Keratinocyte (primary cell): ENCODE measurements at regions not wholly inside any gene's neighbourhood (a gene's known extent, or its start where the extent isn't known, plus 50 kb on each side); places are given as distances from the start of the nearest gene placed in this dataset.

Source experiments
- DNase-seq: peaks from one replicate; pipeline ENCODE4 v3.0.0-alpha.2; 2011; ENCODE audit warnings: low read depth, missing footprints, low spot score
- FAIRE-seq: peaks from 2 replicates; lab custom pipeline; 2011; peaks lifted over from hg19 to GRCh38; lab: Jason Lieb, UNC
- H2AFZ ChIP-seq: 2 replicates; pipeline ENCODE4 v1.6.0; 2012; ENCODE audit warnings: low read length, control low read depth, inconsistent platforms; ENCODE audit not compliant: control insufficient read depth
- H3K27ac ChIP-seq: 2 replicates; pipeline ENCODE4 v1.5.1; 2011; ENCODE audit warnings: low read length; ENCODE audit not compliant: control insufficient read depth, insufficient read depth
- H3K27me3 ChIP-seq: 3 replicates; pipeline ENCODE4 v1.6.0; 2011; ENCODE audit warnings: low read length; ENCODE audit not compliant: control insufficient read depth, insufficient read depth; ENCODE audit errors: extremely low read depth
- H3K36me3 ChIP-seq, 2 experiments: 2 replicates in 1 of 2; 3 replicates in 1 of 2; pipeline ENCODE4 v1.5.1; 2011; ENCODE audit warnings: low read length in 2 of 2, mild to moderate bottlenecking in 1 of 2; ENCODE audit not compliant: control insufficient read depth in 2 of 2, insufficient read depth in 2 of 2; ENCODE audit errors: extremely low read depth in 1 of 2
- H3K4me1 ChIP-seq: 3 replicates; pipeline ENCODE4 v1.5.1; 2011; ENCODE audit warnings: low read length; ENCODE audit not compliant: control insufficient read depth, insufficient read depth; ENCODE audit errors: extremely low read depth
- H3K4me2 ChIP-seq: 3 replicates; pipeline ENCODE4 v1.6.0; 2011; ENCODE audit warnings: low read depth, low read length; ENCODE audit not compliant: control insufficient read depth, insufficient read depth; ENCODE audit errors: extremely low read depth
- H3K4me3 ChIP-seq, 3 experiments: fragments of 200-600 bp in 1 of 3; sonication (generic) in 1 of 3; 2 replicates in 2 of 3; 3 replicates in 1 of 3; pipeline ENCODE4 v1.5.1; 2011 to 2016; ENCODE audit warnings: low read length in 3 of 3, mild to moderate bottlenecking in 3 of 3, control low read depth in 2 of 3, inconsistent platforms in 1 of 3, low read depth in 1 of 3, mixed read lengths in 1 of 3, mixed run types in 1 of 3, moderate library complexity in 1 of 3; ENCODE audit not compliant: control insufficient read depth in 2 of 3, insufficient read depth in 2 of 3; ENCODE audit errors: extremely low read depth in 1 of 3
- H3K79me2 ChIP-seq: 2 replicates; pipeline ENCODE4 v1.6.0; 2012; ENCODE audit warnings: low read length; ENCODE audit not compliant: control insufficient read depth, insufficient read depth
- H3K9ac ChIP-seq: 3 replicates; pipeline ENCODE4 v1.6.0; 2011; ENCODE audit warnings: low read length; ENCODE audit not compliant: control insufficient read depth, insufficient read depth; ENCODE audit errors: extremely low read depth
- H3K9me1 ChIP-seq: 3 replicates; pipeline ENCODE4 v1.6.0; 2011; ENCODE audit warnings: low read length; ENCODE audit not compliant: control insufficient read depth, insufficient read depth; ENCODE audit errors: extremely low read depth
- H3K9me3 ChIP-seq: 2 replicates; pipeline ENCODE4 v1.5.1; 2012; ENCODE audit warnings: low read depth, low read length; ENCODE audit not compliant: control insufficient read depth
- H4K20me1 ChIP-seq: 3 replicates; pipeline ENCODE4 v1.6.0; 2011; ENCODE audit warnings: low read length; ENCODE audit not compliant: control insufficient read depth, insufficient read depth; ENCODE audit errors: extremely low read depth
- CTCF ChIP-seq, 3 experiments: IDR thresholded peaks in 1 of 3; conservative IDR thresholded peaks in 1 of 3; optimal IDR thresholded peaks in 1 of 3; 2 replicates in 2 of 3; 3 replicates in 1 of 3; pipeline versions ENCODE3 to v1.5.1; 2011; ENCODE audit warnings: low read length in 3 of 3, mild to moderate bottlenecking in 3 of 3, moderate library complexity in 2 of 3, control low read depth in 1 of 3, inconsistent platforms in 1 of 3; ENCODE audit not compliant: insufficient read depth in 2 of 3; ENCODE audit errors: extremely low read depth in 1 of 3
- EZH2 ChIP-seq: IDR thresholded peaks from one replicate; pipeline ENCODE4 v1.6.1; 2012; ENCODE audit warnings: inconsistent platforms, mild to moderate bottlenecking, low read length, moderate library complexity
- dilution Hi-C: fragments of 300-500 bp; cut with MboI; formaldehyde crosslinking; loops from one replicate; pipeline ENCODE4 v1.7.0; 2020; ENCODE audit warnings: low sequenced_read_pairs; ENCODE audit not compliant: extremely low pct_ligation_motif_present

- no peak for TF ChIP-seq EZH2
- no peak for TF ChIP-seq CTCF (optimal IDR thresholded peaks at IDR 0.05 in 1 of 3, IDR thresholded peaks at IDR 0.05 in 1 of 3, conservative IDR thresholded peaks at IDR 0.05 in 1 of 3; ENCODE audit: extremely low read depth in 1 of 3, insufficient read depth in 2 of 3, low read length in 3 of 3)
- no peaks in the 10 kb centered on the region for H4K20me1 ChIP-seq
- DNase-seq (no peak), FAIRE-seq (no peak)
- H3K4me2 ChIP-seq = no peak overlapping the region
- H3K36me3 ChIP-seq = no peaks in the 10 kb centered on the region
- H2AFZ ChIP-seq = no peak overlapping the region
- no peak overlapping the region for H3K27ac ChIP-seq
- H3K9me1 ChIP-seq = no peaks in the 10 kb centered on the region
- no peak overlapping the region for H3K4me3 ChIP-seq
- no peak overlapping the region for H3K9ac ChIP-seq
- no peaks in the 10 kb centered on the region for H3K27me3 ChIP-seq
- no peaks in the 10 kb centered on the region for H3K79me2 ChIP-seq
- no peaks in the 10 kb centered on the region for H3K4me1 ChIP-seq
- no peaks in the 10 kb centered on the region for H3K9me3 ChIP-seq
- dilution Hi-C loops = no loop called here
These were observed 183.5 kb downstream of the CWF19L2 start for GRCh38 chr11:107274138-107274537.

- DNase-seq (no peak), FAIRE-seq (no peak)
- H3K9me1 ChIP-seq = no peaks in the 10 kb centered on the region
- H2AFZ ChIP-seq = no peak overlapping the region
- H3K4me2 ChIP-seq = no peak overlapping the region
- no peaks in the 10 kb centered on the region for H3K9me3 ChIP-seq
- H3K36me3 ChIP-seq = no peaks in the 10 kb centered on the region
- H3K4me1 ChIP-seq = no peaks in the 10 kb centered on the region
- no peaks in the 10 kb centered on the region for H4K20me1 ChIP-seq
- H3K27ac ChIP-seq = no peak overlapping the region
- no peak overlapping the region for H3K9ac ChIP-seq
- no peak overlapping the region for H3K4me3 ChIP-seq
- TF ChIP-seq CTCF (optimal IDR thresholded peaks at IDR 0.05 in 1 of 3, IDR thresholded peaks at IDR 0.05 in 1 of 3, conservative IDR thresholded peaks at IDR 0.05 in 1 of 3; ENCODE audit: extremely low read depth in 1 of 3, insufficient read depth in 2 of 3, low read length in 3 of 3) = no peak
- TF ChIP-seq EZH2 = no peak
- H3K27me3 ChIP-seq = no peaks in the 10 kb centered on the region
- dilution Hi-C loops = no loop called here
- H3K79me2 ChIP-seq = no peaks in the 10 kb centered on the region
These were observed 185.1 kb downstream of the CWF19L2 start for GRCh38 chr11:107272561-107272960.
